Esophagus squamous epithelium (tissue), 4 donors: ENCODE measurements at regions not wholly inside any gene's neighbourhood (a gene's known extent, or its start where the extent isn't known, plus 50 kb on each side); places are given as distances from the start of the nearest gene placed in this dataset.
"Not testable (repeated sequence)": the region's sequence is repeated elsewhere in the genome, so short reads cannot be mapped to it uniquely, and the experiment has no call there.

Experiments used
- CTCF ChIP-seq, 6 experiments: fragments of 450-650 bp in 4 of 6; fragments of 200-600 bp in 2 of 6; sonication (generic) in 2 of 6; IDR thresholded peaks; one replicate each; pipeline ENCODE4 v1.5.1; 2016 to 2019; ENCODE audit warnings: antibody characterized with exemption in 6 of 6, mild to moderate bottlenecking in 4 of 6, moderate library complexity in 4 of 6
- POLR2A ChIP-seq, 4 donors: fragments of 450-650 bp; IDR thresholded peaks; one replicate each; pipeline ENCODE4 v1.6.1; 2017; ENCODE audit warnings: antibody characterized with exemption in 4 of 4, mild to moderate bottlenecking in 4 of 4, moderate library complexity in 3 of 4

DNA sequence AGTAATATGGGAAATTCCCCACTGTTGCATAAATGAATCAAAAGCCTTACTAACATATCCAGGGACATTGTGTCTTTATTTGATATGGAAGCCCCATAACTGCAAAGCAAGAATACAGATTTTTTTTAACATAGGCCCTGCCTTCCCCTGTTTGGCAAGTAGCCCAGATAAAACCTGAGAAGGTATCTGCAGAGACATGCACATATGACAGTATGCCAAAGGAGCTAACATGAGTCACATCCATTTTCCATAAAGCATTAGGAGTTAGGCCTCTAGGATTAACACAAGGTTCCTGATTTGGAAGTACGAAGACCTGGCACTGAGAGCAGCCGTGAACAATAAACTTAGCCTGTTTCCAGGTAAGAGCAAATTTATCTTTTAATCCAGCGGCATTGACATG is 1505.9 kb downstream of the UQCRFS1 start:
- TF ChIP-seq POLR2A, CTCF (IDR thresholded peaks at IDR 0.05): not testable (repeated sequence)
